ENCODE measurements at regions not wholly inside any gene's neighbourhood (a gene's known extent, or its start where the extent isn't known, plus 50 kb on each side); places are given as distances from the start of the nearest gene placed in this dataset.

DNA sequence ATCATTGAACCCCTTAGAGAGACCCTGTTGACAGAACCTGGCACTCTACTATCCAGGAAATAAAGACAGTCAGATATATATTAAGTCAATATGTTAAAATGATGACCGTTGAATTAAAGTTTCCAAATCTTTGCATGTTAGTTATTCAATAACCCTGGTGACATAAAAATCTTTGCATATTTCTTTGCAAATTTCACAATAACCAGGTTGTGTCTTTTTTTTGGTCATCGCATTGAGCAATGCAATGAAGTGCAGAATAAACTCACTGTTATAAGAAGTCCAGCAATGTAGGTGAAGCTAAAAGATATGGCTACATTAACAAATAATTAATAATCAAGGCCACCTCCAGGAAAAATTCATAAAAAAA is 596.9 kb downstream of the NYAP2 start:
- H3K4me3 ChIP-seq (ENCODE audit: low read length), result no peak overlapping the region
- no peak for TF ChIP-seq ZNF274 (IDR thresholded peaks at IDR 0.05; ENCODE audit: low read depth, low read length)

DNA sequence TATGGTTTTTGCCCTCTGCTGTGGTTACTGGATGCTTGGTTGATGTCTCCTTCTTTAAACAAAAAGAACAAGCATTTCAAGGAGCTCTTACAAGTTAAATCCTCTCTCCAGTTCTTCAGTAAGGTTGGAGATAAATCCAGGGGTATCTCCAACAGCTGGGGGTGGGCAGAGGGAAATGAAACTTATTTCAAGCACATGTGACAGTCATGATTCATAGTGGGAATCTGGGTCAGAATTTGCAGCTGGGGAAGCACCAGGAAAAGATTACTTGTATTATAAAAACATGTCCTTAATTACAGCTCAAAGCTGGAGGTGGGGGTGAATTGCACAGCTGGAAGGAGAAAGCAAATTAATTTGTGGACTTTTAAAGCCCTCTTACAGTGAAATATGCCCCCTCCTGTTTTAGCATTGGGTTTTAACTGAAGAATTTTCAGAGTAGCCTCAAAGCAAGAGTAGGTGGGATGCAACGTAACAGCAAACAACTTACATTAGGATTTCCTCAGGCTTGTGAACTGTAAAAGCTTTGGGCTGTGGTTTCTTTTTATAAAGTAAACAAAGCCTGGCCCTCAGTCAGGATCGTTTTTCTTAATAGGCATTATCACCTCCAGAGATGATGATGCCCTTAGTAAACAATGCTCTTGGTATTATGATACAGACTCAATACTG is 596.4 kb downstream of the NYAP2 start:
- no peak overlapping the region for H3K4me3 ChIP-seq (ENCODE audit: low read length)
- no peak for TF ChIP-seq ZNF274 (IDR thresholded peaks at IDR 0.05; ENCODE audit: low read depth, low read length)

DNA sequence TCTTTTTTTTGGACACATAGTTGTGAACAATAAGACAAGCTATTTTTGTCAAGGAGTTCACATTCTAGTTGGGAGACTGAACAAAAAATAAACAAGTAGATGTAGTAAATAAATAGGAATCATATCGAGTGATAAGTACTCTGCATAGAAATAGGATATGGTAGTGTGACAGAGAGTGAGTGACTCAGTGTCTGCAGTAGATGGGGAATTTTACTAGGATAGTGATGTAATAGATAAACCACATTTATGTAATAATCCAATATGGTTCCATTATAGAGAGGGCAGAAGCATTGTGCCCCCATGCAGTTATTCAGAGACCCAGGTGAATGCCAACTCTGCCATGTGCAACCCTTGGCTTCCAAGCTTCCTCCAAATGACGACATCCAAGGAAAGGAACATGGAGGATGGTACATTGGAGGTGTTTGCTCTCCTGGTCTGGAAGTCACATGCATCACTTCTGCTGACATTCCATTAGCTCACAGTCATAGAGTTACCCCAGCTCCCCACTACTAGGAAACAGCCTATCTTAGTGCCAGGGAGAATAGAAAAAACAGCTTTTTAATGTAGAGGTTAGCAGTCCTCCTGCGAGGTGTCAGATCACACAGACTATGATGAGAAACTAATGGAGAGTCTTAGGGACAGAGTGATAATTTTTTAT is 595.4 kb downstream of the NYAP2 start:
- no peak for TF ChIP-seq ZNF274 (IDR thresholded peaks at IDR 0.05; ENCODE audit: low read depth, low read length)
- no peak overlapping the region for H3K4me3 ChIP-seq (ENCODE audit: low read length)

DNA sequence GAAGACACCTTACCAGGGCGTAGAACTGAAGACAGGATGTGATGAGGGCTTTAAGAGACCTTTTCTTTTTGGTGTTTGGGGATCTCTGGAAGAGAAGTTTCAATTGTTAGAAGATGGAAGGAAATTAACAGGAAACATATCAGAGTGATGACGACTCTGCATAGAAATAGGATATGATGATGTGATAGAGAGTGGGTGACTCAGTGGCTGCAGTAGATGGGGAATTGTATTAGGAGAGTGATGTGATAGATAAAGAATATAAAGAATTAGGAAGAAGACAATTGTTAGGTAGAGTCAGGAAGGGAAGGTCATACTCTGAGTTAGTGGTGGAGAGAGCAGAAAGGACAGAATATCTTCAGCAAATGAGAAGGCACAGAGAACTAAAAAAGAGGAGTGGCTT is 593.9 kb downstream of the NYAP2 start:
- TF ChIP-seq ZNF274 (IDR thresholded peaks at IDR 0.05; ENCODE audit: low read depth, low read length), result no peak
- H3K4me3 ChIP-seq (ENCODE audit: low read length), result no peak overlapping the region

DNA sequence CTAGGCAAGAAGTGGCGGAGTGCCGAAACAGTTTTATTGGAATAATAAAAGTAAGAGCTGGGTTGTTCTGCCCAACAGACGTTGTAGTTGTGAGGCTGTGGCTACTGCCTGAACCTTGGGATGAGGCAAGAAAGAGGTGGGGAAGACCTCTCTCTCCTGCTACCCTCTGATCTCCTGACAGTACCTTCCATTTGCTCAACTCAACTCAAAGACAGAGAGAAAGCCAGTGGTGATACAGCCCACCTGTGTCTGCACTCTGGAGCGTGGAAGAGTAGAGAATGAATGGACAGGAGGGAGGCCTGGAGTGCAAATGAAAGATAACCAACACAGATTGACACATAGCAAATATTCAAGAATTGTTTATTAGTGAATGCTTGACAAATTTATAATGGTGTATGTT is 590.3 kb downstream of the NYAP2 start:
- TF ChIP-seq ZNF274 (IDR thresholded peaks at IDR 0.05; ENCODE audit: low read depth, low read length), result no peak
- H3K4me3 ChIP-seq (ENCODE audit: low read length), result no peak overlapping the region

DNA sequence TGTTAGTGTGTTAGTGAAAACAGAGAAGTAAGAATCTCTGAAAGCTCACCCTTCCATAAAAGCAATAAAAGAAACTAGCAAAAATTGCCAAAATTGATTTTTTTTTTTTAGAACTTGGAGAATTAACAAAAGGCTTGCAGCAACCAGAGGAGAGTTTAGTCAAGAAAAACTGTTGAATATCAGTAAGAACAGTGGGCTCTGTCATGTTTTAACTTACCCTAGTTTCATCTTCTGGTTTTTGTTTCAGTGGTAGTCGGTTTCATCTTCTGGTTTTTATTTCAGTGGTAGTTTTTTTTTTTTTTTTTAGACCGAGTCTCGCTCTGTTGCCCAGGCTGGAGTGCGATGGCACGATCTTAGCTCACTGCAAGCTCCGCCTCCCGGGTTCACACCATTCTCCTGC is 580.9 kb downstream of the NYAP2 start:
- no peak overlapping the region for H3K4me3 ChIP-seq (ENCODE audit: low read length)
- no peak for TF ChIP-seq ZNF274 (IDR thresholded peaks at IDR 0.05; ENCODE audit: low read depth, low read length)

DNA sequence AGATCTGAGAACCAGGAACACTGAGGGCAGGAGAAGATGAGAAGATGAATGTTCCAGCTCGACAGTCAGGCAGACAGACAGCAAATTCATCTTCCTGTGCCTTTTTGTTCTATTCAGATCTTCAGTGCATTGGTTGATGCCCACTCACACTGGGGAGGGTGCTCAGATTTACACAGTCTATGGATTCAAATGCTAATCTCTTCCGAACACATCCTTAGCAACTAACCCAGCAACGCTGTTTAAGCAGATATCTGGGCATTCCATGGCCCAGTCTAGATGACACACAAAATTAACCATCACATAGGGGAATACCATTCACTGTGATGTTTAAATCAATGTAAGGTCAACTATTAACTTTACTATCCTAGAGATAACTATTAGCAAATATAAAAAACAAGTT is 571.9 kb downstream of the NYAP2 start:
- no peak overlapping the region for H3K4me3 ChIP-seq (ENCODE audit: low read length)
- TF ChIP-seq ZNF274 (IDR thresholded peaks at IDR 0.05; ENCODE audit: low read depth, low read length), result no peak

DNA sequence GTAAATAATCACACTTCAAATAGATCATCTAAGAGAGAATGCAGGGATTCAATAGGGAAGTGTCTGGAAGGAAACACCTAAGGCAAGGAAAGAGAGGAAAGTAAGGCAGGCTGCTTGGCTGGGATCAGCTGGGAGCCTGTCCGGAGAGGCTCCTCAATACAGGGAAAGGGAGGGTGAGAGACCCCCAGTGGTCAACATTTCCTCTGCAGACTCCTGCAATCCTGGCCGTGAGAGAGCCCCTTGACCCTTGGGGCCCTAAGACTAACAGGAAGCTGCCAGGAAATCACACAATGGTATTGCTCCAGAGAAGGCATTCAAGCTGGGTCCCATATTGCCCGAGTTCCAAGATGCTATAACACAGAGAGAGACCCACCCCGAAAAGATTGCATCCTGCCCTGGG is 549.4 kb downstream of the NYAP2 start:
- no peak for TF ChIP-seq ZNF274 (IDR thresholded peaks at IDR 0.05; ENCODE audit: low read depth, low read length)
- no peak overlapping the region for H3K4me3 ChIP-seq (ENCODE audit: low read length)

DNA sequence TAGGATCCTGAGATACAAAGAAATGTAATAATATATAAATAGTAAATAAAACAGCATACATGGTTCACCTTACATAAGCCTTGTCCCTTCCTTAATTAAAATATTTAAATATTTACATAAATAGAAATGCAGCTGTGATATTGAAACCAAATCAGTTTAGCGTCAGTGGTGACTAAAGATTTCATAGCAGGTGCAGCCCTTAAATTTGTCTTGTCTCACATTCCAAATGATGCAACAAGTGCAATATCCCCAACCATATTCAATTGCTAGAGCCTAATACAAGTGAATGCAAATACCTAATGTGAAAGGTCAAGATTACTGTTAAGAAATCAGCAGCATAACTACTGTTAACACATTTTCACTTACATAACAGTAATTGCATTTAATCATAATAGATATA is 539.5 kb downstream of the NYAP2 start:
- TF ChIP-seq ZNF274 (IDR thresholded peaks at IDR 0.05; ENCODE audit: low read depth, low read length), result no peak
- H3K4me3 ChIP-seq (ENCODE audit: low read length), result no peak overlapping the region

DNA sequence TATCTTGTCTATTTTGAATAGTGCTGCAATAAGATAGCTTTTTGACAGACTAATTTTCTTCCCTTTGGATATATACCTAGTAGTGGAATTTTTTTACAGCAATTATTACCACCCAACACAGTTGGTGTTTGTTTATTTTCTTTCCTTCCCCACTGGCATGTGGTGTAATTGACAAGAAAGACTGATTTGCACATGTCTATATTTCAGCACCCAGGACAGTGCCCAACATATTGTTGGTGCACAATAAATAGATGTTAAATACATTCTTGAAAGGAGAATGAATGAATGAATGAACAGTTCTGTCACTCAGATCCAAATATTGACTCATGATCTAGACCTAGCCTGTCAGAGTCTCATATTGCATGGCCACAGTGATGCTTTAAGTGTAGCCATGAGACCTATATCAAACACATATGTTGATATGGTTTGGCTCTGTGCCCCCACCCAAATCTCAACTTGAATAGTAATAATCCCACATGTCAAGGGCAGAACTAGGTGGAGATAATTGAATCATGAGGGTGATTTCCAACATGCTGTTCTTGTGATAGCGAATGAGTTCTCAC is 538.2 kb downstream of the NYAP2 start:
- no peak for TF ChIP-seq ZNF274 (IDR thresholded peaks at IDR 0.05; ENCODE audit: low read depth, low read length)
- H3K4me3 ChIP-seq (ENCODE audit: low read length), result no peak overlapping the region

DNA sequence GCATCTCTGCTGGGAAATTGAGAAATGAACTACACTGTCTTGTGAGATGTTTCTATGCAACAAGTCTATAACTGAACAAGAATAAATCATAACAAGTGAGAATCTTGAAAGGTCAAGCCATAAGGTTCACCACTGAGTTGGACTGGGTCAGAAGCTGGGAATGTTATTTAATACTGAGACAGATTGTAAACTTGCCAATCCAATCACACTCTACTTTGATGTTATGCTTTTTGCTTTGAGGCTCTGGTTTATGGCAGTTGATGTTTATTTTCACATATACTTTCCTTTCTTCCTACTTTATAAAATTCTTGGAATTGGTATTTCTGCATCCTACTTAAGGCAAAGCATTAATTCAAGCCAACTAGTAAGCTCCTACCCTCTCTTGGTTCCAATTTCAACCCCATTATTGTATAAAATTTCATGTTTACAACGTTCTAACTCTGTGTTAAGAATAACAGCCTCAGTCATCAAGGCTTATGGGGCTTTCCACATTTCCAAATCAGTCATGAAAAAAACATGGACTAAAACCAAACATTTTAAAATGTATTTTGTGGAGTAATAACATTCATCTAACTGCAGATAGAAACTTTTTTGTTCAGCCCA is 533.4 kb downstream of the NYAP2 start:
- no peak overlapping the region for H3K4me3 ChIP-seq (ENCODE audit: low read length)
- TF ChIP-seq ZNF274 (IDR thresholded peaks at IDR 0.05; ENCODE audit: low read depth, low read length), result no peak

DNA sequence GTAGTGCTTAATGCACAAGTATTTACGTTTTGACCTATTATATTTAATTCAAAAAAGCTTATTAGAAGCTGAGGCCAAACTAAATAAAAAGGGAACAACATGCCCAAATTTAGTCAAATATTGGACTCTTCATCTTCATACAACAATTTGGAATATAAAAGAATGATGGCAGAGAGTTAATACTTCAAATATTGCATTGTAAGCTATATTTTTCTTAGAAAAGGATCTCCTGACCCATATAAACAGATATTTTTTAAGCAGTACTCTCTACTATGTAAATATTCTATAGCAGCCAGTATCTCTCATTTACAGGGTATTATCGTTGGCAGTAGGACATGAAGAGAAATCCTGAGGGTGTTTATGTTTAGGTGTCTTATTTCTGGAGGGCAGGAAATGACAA is 531.2 kb downstream of the NYAP2 start:
- TF ChIP-seq ZNF274 (IDR thresholded peaks at IDR 0.05; ENCODE audit: low read depth, low read length), result no peak
- no peak overlapping the region for H3K4me3 ChIP-seq (ENCODE audit: low read length)

DNA sequence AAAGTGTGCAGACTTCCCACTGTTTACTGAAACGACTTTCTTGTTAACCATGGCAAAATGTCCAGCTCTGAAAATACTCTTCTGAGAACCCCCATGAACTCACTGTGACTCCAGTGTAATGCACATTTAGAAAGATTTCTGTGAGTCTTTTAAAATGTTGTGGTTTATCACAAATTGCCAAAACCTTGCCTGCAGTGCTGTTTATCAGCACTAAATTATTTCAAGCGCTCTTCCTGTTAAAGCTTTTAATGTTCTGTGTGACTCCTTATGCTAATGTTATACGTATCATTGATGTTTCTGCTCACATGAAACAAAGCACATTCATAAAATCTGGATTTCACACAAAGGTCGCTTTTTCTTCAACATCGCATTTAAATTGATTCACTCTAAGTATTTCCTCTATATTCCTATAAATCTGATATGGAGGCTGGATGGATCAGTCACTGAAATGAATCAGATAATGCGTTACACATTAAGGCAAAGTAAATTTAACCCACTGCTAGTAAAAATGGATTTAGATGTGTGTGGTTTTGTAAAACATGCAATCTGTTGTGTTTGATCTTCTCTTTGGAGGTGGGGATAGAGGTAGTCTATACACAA is 521.2 kb downstream of the NYAP2 start:
- no peak overlapping the region for H3K4me3 ChIP-seq (ENCODE audit: low read length)
- TF ChIP-seq ZNF274 (IDR thresholded peaks at IDR 0.05; ENCODE audit: low read depth, low read length), result no peak

DNA sequence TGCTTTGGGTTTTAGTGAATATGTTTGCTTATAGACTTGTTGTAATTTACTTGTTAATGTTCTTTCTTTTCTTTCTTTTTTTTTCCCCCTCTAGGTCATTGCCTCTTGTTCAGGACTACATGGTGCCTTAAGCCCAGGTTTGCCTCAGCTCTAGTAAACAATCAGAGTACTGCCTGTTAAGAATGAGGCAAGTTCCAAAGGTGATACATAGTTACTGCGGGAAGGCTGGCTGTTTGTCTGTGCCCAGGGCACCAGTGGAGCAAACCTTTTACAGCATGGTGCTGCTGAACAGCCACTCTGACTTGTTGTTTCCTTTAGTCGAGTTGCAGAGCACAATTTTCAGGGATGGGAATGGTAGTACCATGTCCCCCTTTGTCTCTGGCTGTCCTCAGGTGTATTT is 517.2 kb downstream of the NYAP2 start:
- no peak overlapping the region for H3K4me3 ChIP-seq (ENCODE audit: low read length)
- no peak for TF ChIP-seq ZNF274 (IDR thresholded peaks at IDR 0.05; ENCODE audit: low read depth, low read length)

DNA sequence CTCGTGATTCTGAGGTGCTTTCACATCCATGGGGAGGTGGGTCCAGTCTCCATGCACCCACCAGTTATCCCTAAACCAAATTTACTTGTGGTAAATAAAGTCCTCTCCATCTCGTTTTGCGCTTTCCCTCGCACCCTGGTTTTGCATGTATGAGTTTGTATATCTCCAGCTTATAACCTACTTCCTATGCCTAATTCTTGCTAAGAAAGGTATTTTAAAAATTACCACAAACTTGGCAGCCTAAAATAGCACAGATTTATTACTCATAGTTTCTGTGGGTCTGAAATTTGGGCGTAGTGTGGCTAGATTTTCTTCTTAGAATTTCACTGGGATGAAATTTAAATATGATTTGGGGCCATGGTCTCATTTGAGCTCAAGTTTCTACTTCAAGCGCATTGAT is 511.5 kb downstream of the NYAP2 start:
- no peak overlapping the region for H3K4me3 ChIP-seq (ENCODE audit: low read length)
- TF ChIP-seq ZNF274 (IDR thresholded peaks at IDR 0.05; ENCODE audit: low read depth, low read length), result no peak

Measured in GM08714 (cell line).